HepG2 (cell line): ENCODE measurements at regions not wholly inside any gene's neighbourhood (a gene's known extent, or its start where the extent isn't known, plus 50 kb on each side); places are given as distances from the start of the nearest gene placed in this dataset.

Experiments used
- ATAC-seq: fragments of 200-7000 bp; cut with Tn5 transposase; 3 replicates; pipeline ENCODE4 v1.9.1; 2020; ENCODE audit warnings: mild to moderate bottlenecking, moderate library complexity
- BruUV-seq: library from RNA; stranded (reverse); fragments of 400-500 nt; replicated peaks from 2 replicates; lab custom pipeline; 2021; lab: Mats Ljungman, UMichigan
- CTCF ChIA-PET: fragments of 300-600 bp; formaldehyde crosslinking; extraction: SDS; loops from one replicate; lab custom pipeline; 2021; ENCODE audit warnings: low total read pairs, inconsistent platforms, low intra/inter-chr PET ratio; lab: Yijun Ruan, JAX
- POLR2A ChIA-PET: fragments of 350-600 bp; sonication (Branson Sonifier 250); formaldehyde crosslinking; loops from one replicate; lab custom pipeline; 2020; ENCODE audit warnings: antibody characterized with exemption, inconsistent platforms; lab: Yijun Ruan, JAX
- DNase-seq: peaks from one replicate; pipeline ENCODE4 v3.0.0-alpha.2; 2015; ENCODE audit warnings: low spot score
- FAIRE-seq: peaks from 3 replicates; lab custom pipeline; 2011; peaks lifted over from hg19 to GRCh38; lab: Jason Lieb, UNC
- H2AFZ ChIP-seq: one replicate; pipeline ENCODE4 v1.6.1; 2011; ENCODE audit warnings: low read length, inconsistent platforms
- H3K27ac ChIP-seq: fragments of 300-600 bp; 3 replicates; pipeline ENCODE4 v1.8.0; 2011; ENCODE audit warnings: mixed run types, mild to moderate bottlenecking, mixed read lengths, low read length, inconsistent platforms; ENCODE audit not compliant: insufficient read depth; ENCODE audit errors: extremely low read length
- H3K27me3 ChIP-seq, 2 experiments: fragments of 200-600 bp in 1 of 2; 2 replicates in 1 of 2; 3 replicates in 1 of 2; pipeline versions ENCODE4 v1.6.0 to v1.8.0; 2011; ENCODE audit warnings: low read length in 2 of 2, mild to moderate bottlenecking in 2 of 2, moderate library complexity in 2 of 2, inconsistent platforms in 1 of 2; ENCODE audit not compliant: insufficient read depth in 2 of 2, control insufficient read depth in 1 of 2
- H3K36me3 ChIP-seq, 2 experiments: fragments of 200-600 bp in 1 of 2; replicated peaks in 1 of 2; 2 replicates in 1 of 2; 3 replicates in 1 of 2; pipeline versions ENCODE4 v1.5.1 to v1.8.0; 2011; ENCODE audit warnings: low read length in 2 of 2, inconsistent platforms in 1 of 2; ENCODE audit not compliant: insufficient read depth in 2 of 2, control insufficient read depth in 1 of 2
- H3K4me1 ChIP-seq: 2 replicates; pipeline ENCODE4 v1.5.1; 2012; ENCODE audit warnings: low read length, inconsistent platforms; ENCODE audit not compliant: insufficient read depth
- H3K4me2 ChIP-seq: 2 replicates; pipeline ENCODE4 v1.6.0; 2011; ENCODE audit warnings: low read depth, low read length, inconsistent platforms
- H3K4me3 ChIP-seq, 3 experiments: fragments of 200-600 bp in 1 of 3; sonication (generic), shearing (Covaris generic) in 1 of 3; replicated peaks in 1 of 3; 2 replicates each; pipeline ENCODE4 v1.5.1; 2011 to 2016; ENCODE audit warnings: low read length in 3 of 3, inconsistent platforms in 2 of 3, low read depth in 2 of 3, mild to moderate bottlenecking in 2 of 3, control low read depth in 1 of 3, mixed read lengths in 1 of 3; ENCODE audit not compliant: insufficient read depth in 1 of 3
- H3K79me2 ChIP-seq: one replicate; pipeline ENCODE4 v1.6.1; 2011; ENCODE audit warnings: low read length, inconsistent platforms; ENCODE audit not compliant: insufficient read depth
- H3K9ac ChIP-seq: 2 replicates; pipeline ENCODE4 v1.6.0; 2011; ENCODE audit warnings: mild to moderate bottlenecking, low read depth, low read length, inconsistent platforms; ENCODE audit not compliant: insufficient read depth
- H3K9me3 ChIP-seq: 2 replicates; pipeline ENCODE4 v1.5.1; 2012; ENCODE audit warnings: mild to moderate bottlenecking, low read length
- H4K20me1 ChIP-seq: 2 replicates; pipeline ENCODE4 v1.6.0; 2011; ENCODE audit warnings: inconsistent platforms, mild to moderate bottlenecking, low read length, moderate library complexity; ENCODE audit not compliant: insufficient read depth
- DMTF1 ChIP-seq: sonication (generic); formaldehyde crosslinking; IDR thresholded peaks from 2 replicates; pipeline ENCODE4 v1.4.0; 2020; ENCODE audit warnings: mild to moderate bottlenecking, missing genetic modification reagents
- DR1 ChIP-seq: sonication (generic); formaldehyde crosslinking; IDR thresholded peaks from 2 replicates; pipeline ENCODE4 v1.8.0; 2021; ENCODE audit warnings: mild to moderate bottlenecking, missing genetic modification reagents, inconsistent platforms
- ELF1 ChIP-seq: sonication (generic); formaldehyde crosslinking; IDR thresholded peaks from 2 replicates; pipeline ENCODE4 v1.4.0; 2020; ENCODE audit warnings: missing genetic modification reagents
- HNRNPLL ChIP-seq: fragments of 200-400 bp; formaldehyde crosslinking; IDR thresholded peaks from 2 replicates; pipeline ENCODE4 v1.6.1; 2017; ENCODE audit warnings: mild to moderate bottlenecking, low read depth, low read length; ENCODE audit not compliant: poor library complexity, severe bottlenecking
- MAFF ChIP-seq: IDR thresholded peaks from 2 replicates; pipeline ENCODE4 v1.6.1; 2011; ENCODE audit warnings: low read depth, low read length, improper control_type of control experiment
- MBNL3 ChIP-seq: fragments of 250-450 bp; sonication (Bioruptor Pico); conservative IDR thresholded peaks from 2 replicates; pipeline ENCODE4 v1.8.0; 2022; ENCODE audit warnings: mild to moderate bottlenecking, inconsistent platforms
- NR2F2 ChIP-seq: IDR thresholded peaks from 2 replicates; pipeline ENCODE4 v1.6.1; 2012; ENCODE audit warnings: low read depth, inconsistent platforms, borderline replicate concordance
- SKIL ChIP-seq: sonication (generic); formaldehyde crosslinking; IDR thresholded peaks from 2 replicates; pipeline ENCODE4 v1.8.0; 2022; ENCODE audit warnings: missing genetic modification reagents, mild to moderate bottlenecking, moderate library complexity, borderline replicate concordance
- SMAD3 ChIP-seq: sonication (generic); formaldehyde crosslinking; IDR thresholded peaks from 2 replicates; pipeline ENCODE4 v1.4.0; 2020; ENCODE audit warnings: missing genetic modification reagents
- SNAI1 ChIP-seq: sonication (generic); formaldehyde crosslinking; IDR thresholded peaks from 2 replicates; pipeline ENCODE4 v1.5.0; 2020; ENCODE audit warnings: mild to moderate bottlenecking, missing genetic modification reagents, borderline replicate concordance
- ZBTB37 ChIP-seq: sonication (generic); formaldehyde crosslinking; IDR thresholded peaks from 2 replicates; pipeline ENCODE4 v1.4.0; 2020; ENCODE audit warnings: mild to moderate bottlenecking, missing genetic modification reagents
- ZNF275 ChIP-seq: sonication (generic); formaldehyde crosslinking; IDR thresholded peaks from 2 replicates; pipeline ENCODE4 v1.8.0; 2022; ENCODE audit warnings: missing genetic modification reagents, mild to moderate bottlenecking, inconsistent platforms, borderline replicate concordance
- ZNF609 ChIP-seq: sonication (generic); formaldehyde crosslinking; IDR thresholded peaks from 2 replicates; pipeline ENCODE4 v1.4.0; 2020; ENCODE audit warnings: mild to moderate bottlenecking, missing genetic modification reagents, borderline replicate concordance
- WGBS: methylation state at CpG from one replicate; pipeline ENCODE4 v1.1.6; 2017; ENCODE audit warnings: low lambda C conversion rate; 5-methylcytosine and 5-hydroxymethylcytosine counted together
- in situ Hi-C: cut with HindIII; loops from 2 replicates; pipeline ENCODE4 v1.10.0; 2017; ENCODE audit warnings: low pct_unique_long_range_greater_than_20kb; ENCODE audit not compliant: extremely low pct_ligation_motif_present
- intact Hi-C: fragments of 100-400 bp; cut with micrococcal nuclease; formaldehyde crosslinking; loops from one replicate; pipeline ENCODE4 v1.10.0; 2022; ENCODE audit not compliant: unreplicated experiment

- intact Hi-C loops (no loop called here), in situ Hi-C loops (no loop called here)
- Histone ChIP-seq H3K27ac (no peak overlapping the region), H3K36me3 (no peaks in the 10 kb centered on the region), H3K9ac (no peak overlapping the region), H2AFZ (no peak overlapping the region), H3K4me3 (no peak overlapping the region), H3K4me2 (no peak overlapping the region), H3K27me3 (no peaks in the 10 kb centered on the region), H4K20me1 (no peaks in the 10 kb centered on the region), H3K79me2 (no peaks in the 10 kb centered on the region), H3K4me1 (no peaks in the 10 kb centered on the region), H3K9me3 (no peaks in the 10 kb centered on the region)
- WGBS: 2% methylated on average over 3 of the region's 3 CpGs
- POLR2A ChIA-PET: no interaction called here
- no peak for DNase-seq
- no peak for ATAC-seq
- BruUV-seq: no TSS peak
- CTCF ChIA-PET: no interaction called here
- FAIRE-seq: no peak
- no peak for TF ChIP-seq NR2F2
- TF ChIP-seq MBNL3 (CRISPR knock-in tag): no peak
- TF ChIP-seq SMAD3 (CRISPR knock-in tag): no peak
- TF ChIP-seq ZNF275: no peak
- no peak for TF ChIP-seq SNAI1 (CRISPR knock-in tag)
- no peak for TF ChIP-seq SKIL (CRISPR knock-in tag)
- no peak for TF ChIP-seq DMTF1 (CRISPR knock-in tag)
- no peak for TF ChIP-seq ELF1 (CRISPR knock-in tag)
- no peak for TF ChIP-seq DR1 (CRISPR knock-in tag)
- TF ChIP-seq ZNF609 (CRISPR knock-in tag): no peak
- no peak for TF ChIP-seq ZBTB37
- TF ChIP-seq MAFF: no peak
- no peak for TF ChIP-seq HNRNPLL
These were observed 296.4 kb upstream of the FMN2 start for GRCh38 chr1:239795304-239795703.
